ENCODE measurements at regions not wholly inside any gene's neighbourhood (a gene's known extent, or its start where the extent isn't known, plus 50 kb on each side); places are given as distances from the start of the nearest gene placed in this dataset.

- Histone ChIP-seq H3K79me2 (ENCODE audit: insufficient read depth, low read length) (no peaks in the 10 kb centered on the region), H3K4me1 (ENCODE audit: control insufficient read depth in 1 of 2, insufficient read depth in 2 of 2, low read length in 2 of 2) (no peaks in the 10 kb centered on the region), H3K27me3 (ENCODE audit: control insufficient read depth in 2 of 2, insufficient read depth in 2 of 2, low read length in 2 of 2) (no peaks in the 10 kb centered on the region), H3K9ac (ENCODE audit: insufficient read depth, low read length, poor library complexity, severe bottlenecking) (no peak overlapping the region), H3K27ac (ENCODE audit: low read depth in 1 of 2, low read length in 2 of 2) (no peak overlapping the region), H4K20me1 (ENCODE audit: insufficient read depth, low read length) (no peaks in the 10 kb centered on the region), H3K4me3 (replicated peaks in 1 of 3; ENCODE audit: low read depth in 2 of 3, low read length in 3 of 3) (no peak overlapping the region), H3K9me3 (replicated peaks in 1 of 2; ENCODE audit: control insufficient read depth in 1 of 2, insufficient read depth in 1 of 2, low read length in 2 of 2) (no peaks in the 10 kb centered on the region), H3K4me2 (replicated peaks; ENCODE audit: extremely low read depth, low read length, poor library complexity, severe bottlenecking) (no peak overlapping the region), H2AFZ (ENCODE audit: insufficient read depth, low read depth, low read length, poor library complexity, severe bottlenecking) (no peak overlapping the region), H3K36me3 (replicated peaks in 1 of 2; ENCODE audit: control insufficient read depth in 1 of 2, insufficient read depth in 2 of 2, low read length in 2 of 2) (no peaks in the 10 kb centered on the region)
- H3K9me3 Mint-ChIP-seq: no peaks in the 10 kb centered on the region
- H3K27ac Mint-ChIP-seq: no peak overlapping the region
- intact Hi-C loops (cut with micrococcal nuclease): no loop called here
- H3K4me3 Mint-ChIP-seq: no peak overlapping the region
- no peaks in the 10 kb centered on the region for H3K4me1 Mint-ChIP-seq
- WGBS (ENCODE audit: insufficient coverage): 81% methylated on average over 2 of the region's 3 CpGs
- H3K36me3 Mint-ChIP-seq: no peaks in the 10 kb centered on the region
- TF ChIP-seq, protein P1, sequence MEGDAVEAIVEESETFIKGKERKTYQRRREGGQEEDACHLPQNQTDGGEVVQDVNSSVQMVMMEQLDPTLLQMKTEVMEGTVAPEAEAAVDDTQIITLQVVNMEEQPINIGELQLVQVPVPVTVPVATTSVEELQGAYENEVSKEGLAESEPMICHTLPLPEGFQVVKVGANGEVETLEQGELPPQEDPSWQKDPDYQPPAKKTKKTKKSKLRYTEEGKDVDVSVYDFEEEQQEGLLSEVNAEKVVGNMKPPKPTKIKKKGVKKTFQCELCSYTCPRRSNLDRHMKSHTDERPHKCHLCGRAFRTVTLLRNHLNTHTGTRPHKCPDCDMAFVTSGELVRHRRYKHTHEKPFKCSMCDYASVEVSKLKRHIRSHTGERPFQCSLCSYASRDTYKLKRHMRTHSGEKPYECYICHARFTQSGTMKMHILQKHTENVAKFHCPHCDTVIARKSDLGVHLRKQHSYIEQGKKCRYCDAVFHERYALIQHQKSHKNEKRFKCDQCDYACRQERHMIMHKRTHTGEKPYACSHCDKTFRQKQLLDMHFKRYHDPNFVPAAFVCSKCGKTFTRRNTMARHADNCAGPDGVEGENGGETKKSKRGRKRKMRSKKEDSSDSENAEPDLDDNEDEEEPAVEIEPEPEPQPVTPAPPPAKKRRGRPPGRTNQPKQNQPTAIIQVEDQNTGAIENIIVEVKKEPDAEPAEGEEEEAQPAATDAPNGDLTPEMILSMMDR (IDR thresholded peaks at IDR 0.05): no peak
- no peak for DNase-seq
- H3K27me3 Mint-ChIP-seq (ENCODE audit: low read depth in 3 of 3): peaks cover 13 to 17% (median 13%) of the 10 kb centered on the region in 3 donors
Observed at GRCh38 chr20:58595167-58595566, 55.9 kb upstream of the STX16 start.

DNA sequence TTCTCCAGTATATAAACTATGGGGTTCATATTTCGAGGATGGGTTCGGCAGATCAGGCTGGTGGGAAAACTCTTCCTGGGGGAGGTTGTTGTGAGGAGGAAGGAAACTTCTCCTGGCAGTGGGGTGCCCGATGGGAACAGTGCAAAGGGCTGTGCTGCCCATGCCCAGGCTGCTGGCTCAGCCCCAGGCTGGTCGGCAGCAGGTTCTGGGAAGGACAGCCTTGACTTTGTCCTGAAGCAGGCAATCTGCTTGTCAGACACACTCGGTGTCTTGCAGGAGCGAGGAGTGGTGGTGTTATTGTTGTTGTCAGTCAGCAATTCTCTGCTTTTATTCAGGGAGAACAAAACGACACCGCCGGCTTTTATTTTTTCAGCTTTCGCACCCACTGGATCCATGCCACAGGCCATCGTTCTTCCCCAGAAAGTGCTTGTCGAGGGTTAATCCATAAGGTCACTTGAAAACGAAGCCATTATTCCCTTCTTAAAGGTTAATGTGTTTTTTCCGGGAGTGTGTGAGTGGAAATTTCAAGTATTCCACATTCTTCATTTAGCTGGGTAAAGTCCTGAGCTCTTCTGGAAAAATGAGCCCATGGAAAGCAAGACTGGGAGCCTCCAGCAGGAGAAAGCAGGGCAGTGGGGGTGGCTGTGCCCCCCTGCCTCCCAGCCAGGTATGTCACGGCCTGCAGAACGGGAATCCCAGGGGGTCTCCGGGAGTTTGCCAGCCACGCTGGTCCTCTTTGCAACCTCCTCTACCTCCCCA lies 57.0 kb upstream of the STX16 start:
- no peaks in the 10 kb centered on the region for H3K36me3 Mint-ChIP-seq

More for the DNA sequence above, 57.0 kb upstream of the STX16 start:
- no peak overlapping the region for H3K9ac ChIP-seq (ENCODE audit: insufficient read depth, low read length, poor library complexity, severe bottlenecking)
- H3K4me3 ChIP-seq (replicated peaks in 1 of 3; ENCODE audit: low read depth in 2 of 3, low read length in 3 of 3): no peak overlapping the region
- 80% methylated on average over 14 of the region's 18 CpGs for WGBS (ENCODE audit: insufficient coverage)
- DNase-seq: no peak
- TF ChIP-seq, protein P1 (IDR thresholded peaks at IDR 0.05): no peak
- no peaks in the 10 kb centered on the region for H4K20me1 ChIP-seq (ENCODE audit: insufficient read depth, low read length)
- H3K27ac ChIP-seq (ENCODE audit: low read depth in 1 of 2, low read length in 2 of 2): no peak overlapping the region
- H3K4me2 ChIP-seq (replicated peaks; ENCODE audit: extremely low read depth, low read length, poor library complexity, severe bottlenecking): no peak overlapping the region
- no peak overlapping the region for H3K27ac Mint-ChIP-seq
- no peak overlapping the region for H2AFZ ChIP-seq (ENCODE audit: insufficient read depth, low read depth, low read length, poor library complexity, severe bottlenecking)
- no peaks in the 10 kb centered on the region for H3K9me3 Mint-ChIP-seq
- H3K36me3 ChIP-seq (replicated peaks in 1 of 2; ENCODE audit: control insufficient read depth in 1 of 2, insufficient read depth in 2 of 2, low read length in 2 of 2): no peaks in the 10 kb centered on the region
- no peaks in the 10 kb centered on the region for H3K27me3 ChIP-seq (ENCODE audit: control insufficient read depth in 2 of 2, insufficient read depth in 2 of 2, low read length in 2 of 2)
- H3K9me3 ChIP-seq (replicated peaks in 1 of 2; ENCODE audit: control insufficient read depth in 1 of 2, insufficient read depth in 1 of 2, low read length in 2 of 2): no peaks in the 10 kb centered on the region
- H3K4me1 ChIP-seq (ENCODE audit: control insufficient read depth in 1 of 2, insufficient read depth in 2 of 2, low read length in 2 of 2): no peaks in the 10 kb centered on the region
- H3K4me1 Mint-ChIP-seq: no peaks in the 10 kb centered on the region
- no peak overlapping the region for H3K4me3 Mint-ChIP-seq
- H3K27me3 Mint-ChIP-seq (ENCODE audit: low read depth in 3 of 3): peaks cover 13 to 17% (median 13%) of the 10 kb centered on the region in 3 donors
- no peaks in the 10 kb centered on the region for H3K79me2 ChIP-seq (ENCODE audit: insufficient read depth, low read length)
- intact Hi-C loops (cut with micrococcal nuclease): no loop called here
